ENCODE measurements at regions not wholly inside any gene's neighbourhood (a gene's known extent, or its start where the extent isn't known, plus 50 kb on each side); places are given as distances from the start of the nearest gene placed in this dataset.
A peak's percentile ranks its signal among the peaks of the same experiment; 100 is the strongest.
"Not testable (repeated sequence)": the region's sequence is repeated elsewhere in the genome, so short reads cannot be mapped to it uniquely, and the experiment has no call there.

GRCh38 chr12:58725400-58726105, 194.8 kb downstream of the LRIG3 start:
- DNase-seq (ENCODE audit: low spot score) = no peak

GRCh38 chr12:58727521-58727920, 192.8 kb downstream of the LRIG3 start:
- DNase-seq (ENCODE audit: low spot score) = no peak

GRCh38 chr12:58728397-58728796, 191.9 kb downstream of the LRIG3 start:
- DNase-seq (ENCODE audit: low spot score) = no peak

- DNase-seq (ENCODE audit: low spot score) = no peak
Observed at GRCh38 chr12:58731096-58731495, 189.2 kb downstream of the LRIG3 start.

- no peak for DNase-seq (ENCODE audit: low spot score)
Observed at GRCh38 chr12:58732894-58733293, 187.4 kb downstream of the LRIG3 start.

- DNase-seq (ENCODE audit: low spot score) = no peak
Observed at GRCh38 chr12:58741226-58741625, 179.1 kb downstream of the LRIG3 start.

GRCh38 chr12:58745348-58746125, 174.8 kb downstream of the LRIG3 start:
- DNase-seq (ENCODE audit: low spot score) = no peak

- DNase-seq (ENCODE audit: low spot score) = no peak
Observed at GRCh38 chr12:58747533-58747932, 172.8 kb downstream of the LRIG3 start.

- DNase-seq (ENCODE audit: low spot score) = no peak
Observed at GRCh38 chr12:58750484-58750883, 169.8 kb downstream of the LRIG3 start.

GRCh38 chr12:58757422-58757821, 162.9 kb downstream of the LRIG3 start:
- no peak for DNase-seq (ENCODE audit: low spot score)

- not testable (repeated sequence) for DNase-seq (ENCODE audit: low spot score)
Observed at GRCh38 chr12:58759745-58760144, 160.6 kb downstream of the LRIG3 start.

- DNase-seq (ENCODE audit: low spot score) = no peak
Observed at GRCh38 chr12:58761308-58761707, 159.0 kb downstream of the LRIG3 start.

- no peak for DNase-seq (ENCODE audit: low spot score)
Observed at GRCh38 chr12:58764100-58764953, 156.0 kb downstream of the LRIG3 start.

- no peak for DNase-seq (ENCODE audit: low spot score)
Observed at GRCh38 chr12:58765076-58765475, 155.2 kb downstream of the LRIG3 start.

GRCh38 chr12:58765653-58766512, 154.4 kb downstream of the LRIG3 start:
- peak; percentile 25 for DNase-seq (ENCODE audit: low spot score)

GRCh38 chr12:58766513-58766870, 153.8 kb downstream of the LRIG3 start:
- no peak for DNase-seq (ENCODE audit: low spot score)

GRCh38 chr12:58767496-58767895, 152.8 kb downstream of the LRIG3 start:
- DNase-seq (ENCODE audit: low spot score) = no peak

GRCh38 chr12:58773986-58774385, 146.3 kb downstream of the LRIG3 start:
- no peak for DNase-seq (ENCODE audit: low spot score)

GRCh38 chr12:58774731-58775130, 145.6 kb downstream of the LRIG3 start:
- no peak for DNase-seq (ENCODE audit: low spot score)

GRCh38 chr12:58775396-58775795, 144.9 kb downstream of the LRIG3 start:
- no peak for DNase-seq (ENCODE audit: low spot score)

- no peak for DNase-seq (ENCODE audit: low spot score)
Observed at GRCh38 chr12:58776144-58776543, 144.2 kb downstream of the LRIG3 start.
